Endothelial cell of umbilical vein (primary cell): ENCODE measurements at regions not wholly inside any gene's neighbourhood (a gene's known extent, or its start where the extent isn't known, plus 50 kb on each side); places are given as distances from the start of the nearest gene placed in this dataset.

ENCODE experiments used
- EZH2 ChIP-seq: IDR thresholded peaks from 2 replicates; pipeline ENCODE4 v1.6.1; 2012; ENCODE audit warnings: borderline replicate concordance, low read depth, mild to moderate bottlenecking, moderate library complexity, low read length, inconsistent platforms; ENCODE audit not compliant: severe bottlenecking
- GATA2 ChIP-seq: IDR thresholded peaks from 2 replicates; pipeline ENCODE4 v1.7.0; 2011; ENCODE audit warnings: low read depth, mild to moderate bottlenecking, moderate library complexity, mixed read lengths, low read length; ENCODE audit not compliant: insufficient read length, insufficient read depth
- JUN ChIP-seq: IDR thresholded peaks from 2 replicates; pipeline ENCODE4 v1.6.1; 2011; ENCODE audit warnings: borderline replicate concordance, low read depth; ENCODE audit not compliant: insufficient read length, insufficient read depth
- POLR2A ChIP-seq: IDR thresholded peaks from 2 replicates; pipeline ENCODE4 v1.6.1; 2012; ENCODE audit warnings: low read depth, mild to moderate bottlenecking, control low read depth, low read length
- POLR2AphosphoS5 ChIP-seq: IDR thresholded peaks from 2 replicates; pipeline ENCODE4 v1.6.1; 2012; ENCODE audit warnings: low read depth, mild to moderate bottlenecking, control low read depth, low read length, moderate library complexity; ENCODE audit not compliant: insufficient read depth
- TF ChIP-seq, protein P1 (sequence below), 2 donors: IDR thresholded peaks; 1 replicate in 1 of 2; 2 replicates in 1 of 2; pipeline ENCODE4 v1.5.1; 2011; ENCODE audit warnings: low read length in 2 of 2, mild to moderate bottlenecking in 2 of 2, moderate library complexity in 2 of 2, control low read depth in 1 of 2, inconsistent platforms in 1 of 2, low read depth in 1 of 2; ENCODE audit not compliant: insufficient read depth in 1 of 2; ENCODE audit errors: extremely low read depth in 1 of 2

DNA sequence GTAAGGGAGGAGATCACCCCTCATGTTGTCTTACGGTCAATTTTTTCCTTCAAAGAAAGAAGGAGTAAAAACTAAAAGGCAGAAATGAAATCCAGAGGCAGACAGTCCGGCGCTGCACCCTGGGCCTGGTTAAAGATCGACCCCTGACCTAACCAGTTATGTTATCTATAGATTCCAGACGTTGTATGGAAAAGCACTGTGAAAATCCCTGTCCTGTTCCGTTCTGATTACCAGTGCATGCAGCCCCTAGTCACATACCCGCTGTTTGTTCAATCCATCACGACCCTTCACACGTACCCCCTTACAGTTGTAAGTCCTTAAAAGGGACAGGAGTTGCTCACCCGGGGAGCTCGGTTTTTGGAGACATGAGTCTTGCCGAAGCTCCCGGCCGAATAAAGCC, 105.6 kb upstream of the JADE1 start:
- TF ChIP-seq POLR2A: no peak
- TF ChIP-seq, protein P1, sequence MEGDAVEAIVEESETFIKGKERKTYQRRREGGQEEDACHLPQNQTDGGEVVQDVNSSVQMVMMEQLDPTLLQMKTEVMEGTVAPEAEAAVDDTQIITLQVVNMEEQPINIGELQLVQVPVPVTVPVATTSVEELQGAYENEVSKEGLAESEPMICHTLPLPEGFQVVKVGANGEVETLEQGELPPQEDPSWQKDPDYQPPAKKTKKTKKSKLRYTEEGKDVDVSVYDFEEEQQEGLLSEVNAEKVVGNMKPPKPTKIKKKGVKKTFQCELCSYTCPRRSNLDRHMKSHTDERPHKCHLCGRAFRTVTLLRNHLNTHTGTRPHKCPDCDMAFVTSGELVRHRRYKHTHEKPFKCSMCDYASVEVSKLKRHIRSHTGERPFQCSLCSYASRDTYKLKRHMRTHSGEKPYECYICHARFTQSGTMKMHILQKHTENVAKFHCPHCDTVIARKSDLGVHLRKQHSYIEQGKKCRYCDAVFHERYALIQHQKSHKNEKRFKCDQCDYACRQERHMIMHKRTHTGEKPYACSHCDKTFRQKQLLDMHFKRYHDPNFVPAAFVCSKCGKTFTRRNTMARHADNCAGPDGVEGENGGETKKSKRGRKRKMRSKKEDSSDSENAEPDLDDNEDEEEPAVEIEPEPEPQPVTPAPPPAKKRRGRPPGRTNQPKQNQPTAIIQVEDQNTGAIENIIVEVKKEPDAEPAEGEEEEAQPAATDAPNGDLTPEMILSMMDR (IDR thresholded peaks at IDR 0.05; ENCODE audit: extremely low read depth in 1 of 2, insufficient read depth in 1 of 2, low read depth in 1 of 2, low read length in 2 of 2): no peak
- no peak for TF ChIP-seq GATA2
- TF ChIP-seq EZH2: no peak
- TF ChIP-seq JUN: no peak
- no peak for TF ChIP-seq POLR2AphosphoS5
